Calu3 (cell line): ENCODE measurements at regions not wholly inside any gene's neighbourhood (a gene's known extent, or its start where the extent isn't known, plus 50 kb on each side); places are given as distances from the start of the nearest gene placed in this dataset.
A peak's percentile ranks its signal among the peaks of the same experiment; 100 is the strongest.

ENCODE experiments used
- BruUV-seq: library from RNA; stranded (reverse); fragments of 400-500 nt; replicated peaks from 2 replicates; lab custom pipeline; 2021; lab: Mats Ljungman, UMichigan
- CTCF ChIA-PET: fragments of 300-600 bp; sonication (Branson Sonifier 250); formaldehyde crosslinking; loops from one replicate; lab custom pipeline; 2022; ENCODE audit warnings: antibody characterized with exemption; lab: Charles Lee
- DNase-seq: peaks from one replicate; pipeline ENCODE4 v3.0.0; 2022
- H3K27ac Mint-ChIP-seq: one replicate; pipeline ENCODE4 v1.8.0; 2022; ENCODE audit warnings: mixed read lengths; ENCODE audit not compliant: unreplicated experiment
- H3K27me3 Mint-ChIP-seq: one replicate; pipeline ENCODE4 v1.8.0; 2022; ENCODE audit warnings: mixed read lengths; ENCODE audit not compliant: unreplicated experiment
- H3K36me3 Mint-ChIP-seq: one replicate; pipeline ENCODE4 v1.8.0; 2022; ENCODE audit warnings: mild to moderate bottlenecking, moderate library complexity, mixed read lengths; ENCODE audit not compliant: insufficient read depth, unreplicated experiment
- H3K4me1 Mint-ChIP-seq: one replicate; pipeline ENCODE4 v1.8.0; 2022; ENCODE audit warnings: mild to moderate bottlenecking, low read depth, mixed read lengths; ENCODE audit not compliant: unreplicated experiment
- H3K4me3 Mint-ChIP-seq: one replicate; pipeline ENCODE4 v1.8.0; 2022; ENCODE audit warnings: mild to moderate bottlenecking, low read depth, moderate library complexity, mixed read lengths; ENCODE audit not compliant: unreplicated experiment
- H3K9me3 Mint-ChIP-seq: one replicate; pipeline ENCODE4 v1.8.0; 2022; ENCODE audit warnings: low read depth, mixed read lengths; ENCODE audit not compliant: unreplicated experiment
- CTCF ChIP-seq: fragments of 200-600 bp; IDR thresholded peaks from one replicate; pipeline ENCODE4 v1.8.0; 2022; ENCODE audit warnings: antibody characterized with exemption; ENCODE audit not compliant: unreplicated experiment
- intact Hi-C: fragments of 100-400 bp; cut with micrococcal nuclease; formaldehyde crosslinking; loops from one replicate; pipeline ENCODE4 v1.10.0; 2022; ENCODE audit not compliant: unreplicated experiment

- Mint-ChIP-seq H3K4me1 (peaks cover 61% of the 10 kb centered on the region), H3K27me3 (no peaks in the 10 kb centered on the region), H3K27ac (peak overlapping the region; percentile 81), H3K9me3 (peaks cover 4% of the 10 kb centered on the region), H3K36me3 (peaks cover 11% of the 10 kb centered on the region), H3K4me3 (no peak overlapping the region)
- no peak for DNase-seq
- TF ChIP-seq CTCF: no peak
- BruUV-seq: no TSS peak
- CTCF ChIA-PET: interaction anchor here (1.2 kb wide), 1 partner anchor 58 kb away, joined by 4 read pairs; no protein-coding TSS in a partner anchor
- intact Hi-C loops: loop anchor here (5.0 kb wide), 2 partner anchors 286 to 404 kb away; partner anchors contain the start of gene UBE2E3
These were observed 402.0 kb upstream of the UBE2E3 start for GRCh38 chr2:180578441-180578840.

- H3K27me3 Mint-ChIP-seq: no peaks in the 10 kb centered on the region
- H3K4me1 Mint-ChIP-seq: peaks cover 67% of the 10 kb centered on the region
These were observed 402.8 kb upstream of the UBE2E3 start for GRCh38 chr2:180577567-180577966.

GRCh38 chr2:180573951-180574350 is 406.5 kb upstream of the UBE2E3 start:
- peaks cover 11% of the 10 kb centered on the region for H3K36me3 Mint-ChIP-seq
- TF ChIP-seq CTCF: no peak
- no peaks in the 10 kb centered on the region for H3K9me3 Mint-ChIP-seq
- intact Hi-C loops: loop anchor here (2.0 kb wide), 1 partner anchor 53 kb away; no protein-coding TSS in a partner anchor
- no TSS peak for BruUV-seq
- H3K4me1 Mint-ChIP-seq: peaks cover 74% of the 10 kb centered on the region
- DNase-seq: peak; percentile 30
- peak overlapping the region; percentile 82 for H3K27ac Mint-ChIP-seq
- H3K4me3 Mint-ChIP-seq: peak overlapping the region; percentile 14
- CTCF ChIA-PET: no interaction called here
- H3K27me3 Mint-ChIP-seq: no peaks in the 10 kb centered on the region

More at GRCh38 chr2:180577567-180577966, 402.8 kb upstream of the UBE2E3 start:
- Mint-ChIP-seq H3K36me3 (peaks cover 11% of the 10 kb centered on the region), H3K9me3 (peaks cover 4% of the 10 kb centered on the region), H3K27ac (peak overlapping the region; percentile 81), H3K4me3 (no peak overlapping the region)
- DNase-seq: no peak
- CTCF ChIA-PET: interaction anchor here (0.6 to 1.2 kb wide), 4 partner anchors 23 to 166 kb away, joined by 3 to 4 read pairs (median 4); no protein-coding TSS in a partner anchor
- no TSS peak for BruUV-seq
- no peak for TF ChIP-seq CTCF
- intact Hi-C loops: loop anchor here (5.0 kb wide), 2 partner anchors 285 to 405 kb away; partner anchors contain the start of gene UBE2E3

- intact Hi-C loops: no loop called here
- H3K36me3 Mint-ChIP-seq: peaks cover 7% of the 10 kb centered on the region
- H3K27ac Mint-ChIP-seq: no peak overlapping the region
- no peaks in the 10 kb centered on the region for H3K27me3 Mint-ChIP-seq
- no peak for DNase-seq
- H3K4me3 Mint-ChIP-seq: no peak overlapping the region
- no TSS peak for BruUV-seq
- no peak for TF ChIP-seq CTCF
- CTCF ChIA-PET: no interaction called here
- no peaks in the 10 kb centered on the region for H3K9me3 Mint-ChIP-seq
- peaks cover 60% of the 10 kb centered on the region for H3K4me1 Mint-ChIP-seq
These were observed 408.1 kb upstream of the UBE2E3 start for GRCh38 chr2:180572346-180572745.
